IMR-90 (cell line): ENCODE measurements at regions not wholly inside any gene's neighbourhood (a gene's known extent, or its start where the extent isn't known, plus 50 kb on each side); places are given as distances from the start of the nearest gene placed in this dataset.
A peak's percentile ranks its signal among the peaks of the same experiment; 100 is the strongest.

Experiments used
- BHLHE40 ChIP-seq: fragments of 150-350 bp; IDR thresholded peaks from 2 replicates; pipeline ENCODE4 v1.6.1; 2016; ENCODE audit warnings: mild to moderate bottlenecking, low read depth, low read length
- CEBPB ChIP-seq: IDR thresholded peaks from 2 replicates; pipeline ENCODE4 v1.6.1; 2012; ENCODE audit warnings: low read depth, low read length, improper control_type of control experiment
- CTCF ChIP-seq: conservative IDR thresholded peaks from 2 replicates; pipeline ENCODE4 v1.5.1; 2012; ENCODE audit warnings: mild to moderate bottlenecking, low read depth, low read length, improper control_type of control experiment
- MXI1 ChIP-seq: IDR thresholded peaks from 2 replicates; pipeline ENCODE4 v1.6.1; 2012; ENCODE audit warnings: low read depth, mild to moderate bottlenecking, low read length, moderate library complexity, borderline replicate concordance
- POLR2A ChIP-seq: IDR thresholded peaks from 2 replicates; pipeline ENCODE4 v1.6.1; 2012; ENCODE audit warnings: mild to moderate bottlenecking, low read depth, low read length
- RAD21 ChIP-seq: IDR thresholded peaks from 2 replicates; pipeline ENCODE4 v1.6.1; 2012; ENCODE audit warnings: low read length, improper control_type of control experiment

GRCh38 chr16:63981639-63982038 is 1140.2 kb downstream of the CDH11 start:
- no peak for TF ChIP-seq MXI1
- no peak for TF ChIP-seq CTCF
- no peak for TF ChIP-seq RAD21
- TF ChIP-seq BHLHE40, result no peak
- no peak for TF ChIP-seq POLR2A
- 0 out of 2 replicates have a peak, but pooled peaks have one; percentile 1 for TF ChIP-seq CEBPB
